ENCODE measurements at regions not wholly inside any gene's neighbourhood (a gene's known extent, or its start where the extent isn't known, plus 50 kb on each side); places are given as distances from the start of the nearest gene placed in this dataset.

DNA sequence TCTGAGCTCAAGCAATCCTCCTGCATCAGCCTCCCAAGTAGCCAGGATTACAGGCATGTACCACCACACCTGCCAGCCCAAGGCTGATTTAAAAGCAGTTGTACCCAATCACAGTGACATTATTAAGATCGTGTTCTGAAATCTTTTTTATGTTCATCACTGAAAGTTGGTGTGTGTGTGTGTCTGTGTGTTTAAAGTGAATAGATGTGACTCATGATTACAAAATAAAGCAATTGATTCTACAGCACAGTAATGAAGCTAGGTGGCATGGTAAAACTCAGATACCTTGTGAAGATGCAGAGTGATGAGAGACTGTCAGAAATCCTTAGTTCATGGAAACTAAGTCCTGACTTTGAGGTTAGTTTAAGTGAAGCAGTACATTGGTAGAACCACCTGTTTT lies 74.2 kb upstream of the ATP2B1 start:
- Histone ChIP-seq H3K27me3 (no peaks in the 10 kb centered on the region), H3K4me3 (no peak overlapping the region), H3K4me1 (peaks cover 0 to 24% (median 0%) of the 10 kb centered on the region in 10 experiments; a peak in 7 of 20 replicates), H4K20me1 (no peaks in the 10 kb centered on the region), H3K36me3 (peaks cover 0 to 13% (median 0%) of the 10 kb centered on the region in 11 experiments; a peak in 3 of 22 replicates), H3K9ac (peak overlapping the region in 1 of 11 experiments; percentile 11; a peak in 1 of 22 replicates), H3K4me2 (peak overlapping the region in 2 of 11 experiments; percentile 44 to 59; a peak in 3 of 22 replicates), H3K9me3 (replicated peaks in 1 of 11) (peaks cover 28 to 43% (median 35%) of the 10 kb centered on the region in 11 experiments), H3K27ac (peak overlapping the region in 1 of 11 experiments; percentile 28; a peak in 1 of 22 replicates)
- no peak for TF ChIP-seq Cebpa-rat (IDR thresholded peaks at IDR 0.05)

GRCh38 chr12:89781946-89782550 lies 73.4 kb upstream of the ATP2B1 start:
- Histone ChIP-seq H3K9ac (no peak overlapping the region), H3K36me3 (peaks cover 0 to 13% (median 0%) of the 10 kb centered on the region in 11 experiments; a peak in 3 of 22 replicates), H3K4me3 (no peak overlapping the region), H3K9me3 (replicated peaks in 1 of 11) (peaks cover 21 to 43% (median 27%) of the 10 kb centered on the region in 11 experiments), H3K27me3 (no peaks in the 10 kb centered on the region), H3K4me1 (peaks cover 0 to 21% (median 0%) of the 10 kb centered on the region in 10 experiments; a peak in 7 of 20 replicates), H4K20me1 (no peaks in the 10 kb centered on the region), H3K27ac (no peak overlapping the region), H3K4me2 (no peak overlapping the region)
- TF ChIP-seq Cebpa-rat (IDR thresholded peaks at IDR 0.05), result no peak

- Histone ChIP-seq H4K20me1 (no peaks in the 10 kb centered on the region), H3K9me3 (replicated peaks in 1 of 11) (peaks cover 12 to 34% (median 19%) of the 10 kb centered on the region in 11 experiments), H3K9ac (no peak overlapping the region), H3K4me3 (no peak overlapping the region), H3K36me3 (peaks cover 0 to 6% (median 0%) of the 10 kb centered on the region in 11 experiments; a peak in 2 of 22 replicates), H3K27me3 (no peaks in the 10 kb centered on the region), H3K4me2 (peak overlapping the region in 1 of 11 experiments; percentile 8; a peak in 1 of 22 replicates), H3K4me1 (peaks cover 0 to 21% (median 0%) of the 10 kb centered on the region in 10 experiments; a peak in 7 of 20 replicates), H3K27ac (no peak overlapping the region)
- TF ChIP-seq Cebpa-rat (IDR thresholded peaks at IDR 0.05), result no peak
Measured at GRCh38 chr12:89781156-89781555, 72.5 kb upstream of the ATP2B1 start.

DNA sequence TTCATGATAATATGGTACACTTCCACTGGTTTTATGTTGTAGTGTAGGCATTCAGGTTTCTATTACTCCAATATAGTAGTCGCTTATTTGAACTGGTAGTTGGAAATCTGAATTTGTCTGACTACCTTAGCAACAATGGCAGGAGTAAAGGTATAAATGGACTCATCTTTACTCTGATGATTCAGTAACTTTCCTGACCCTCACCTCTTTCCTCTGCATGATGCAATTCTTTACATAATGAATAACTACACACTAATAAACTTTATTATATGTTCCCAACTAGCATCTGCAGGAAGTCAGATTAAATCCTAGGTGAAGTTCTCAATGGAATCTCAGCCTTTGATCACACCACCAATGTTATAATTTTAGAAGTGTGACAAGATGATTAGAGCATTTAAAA lies 70.5 kb upstream of the ATP2B1 start:
- Histone ChIP-seq H3K4me2 (no peak overlapping the region), H3K9ac (no peak overlapping the region), H3K9me3 (replicated peaks in 1 of 11) (peaks cover 0 to 13% (median under 1%) of the 10 kb centered on the region in 11 experiments; a peak in 8 of 22 replicates), H3K4me1 (peaks cover 0 to 21% (median 0%) of the 10 kb centered on the region in 10 experiments; a peak in 7 of 20 replicates), H3K4me3 (no peak overlapping the region), H3K36me3 (no peaks in the 10 kb centered on the region), H3K27me3 (no peaks in the 10 kb centered on the region), H3K27ac (no peak overlapping the region), H4K20me1 (no peaks in the 10 kb centered on the region)
- no peak for TF ChIP-seq Cebpa-rat (IDR thresholded peaks at IDR 0.05)

DNA sequence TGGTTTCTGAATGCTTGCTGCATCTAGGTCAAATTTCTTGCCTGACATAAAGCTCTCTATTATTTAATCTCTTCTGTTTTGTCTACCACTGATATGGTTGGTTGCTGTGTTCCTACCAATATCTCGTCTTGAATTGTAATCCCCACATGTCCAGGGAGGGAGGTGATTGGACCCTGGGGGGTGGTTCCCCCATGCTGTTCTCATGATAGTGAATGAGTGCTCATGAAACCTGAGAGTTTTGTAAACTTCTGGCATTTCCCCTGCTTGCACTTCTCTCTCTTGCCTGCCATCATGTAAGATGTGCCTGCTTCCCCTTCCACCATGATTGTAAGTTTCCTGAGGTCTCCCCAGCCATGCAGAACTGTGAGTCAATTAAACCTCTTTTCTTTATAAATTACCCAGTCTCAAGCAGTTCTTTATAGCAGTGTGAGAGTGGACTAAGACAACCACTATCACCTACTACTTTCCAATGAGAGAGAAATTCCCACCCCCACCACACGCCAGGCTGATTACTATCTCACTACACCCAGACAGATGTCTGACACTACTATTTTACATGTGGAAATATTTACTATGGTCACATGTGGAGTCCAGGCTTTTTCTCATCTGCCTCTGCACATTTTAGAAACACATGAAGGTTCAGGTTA lies 69.2 kb upstream of the ATP2B1 start:
- peaks cover 0 to 22% (median 0%) of the 10 kb centered on the region in 11 experiments; a peak in 9 of 22 replicates for H3K9me3 ChIP-seq (replicated peaks in 1 of 11)
- H3K4me3 ChIP-seq, result no peak overlapping the region
- no peak overlapping the region for H3K27ac ChIP-seq
- H3K9ac ChIP-seq, result no peak overlapping the region
- H3K27me3 ChIP-seq, result no peaks in the 10 kb centered on the region
- no peaks in the 10 kb centered on the region for H3K36me3 ChIP-seq
- H3K4me2 ChIP-seq, result no peak overlapping the region
- TF ChIP-seq Cebpa-rat (IDR thresholded peaks at IDR 0.05), result no peak
- H3K4me1 ChIP-seq, result peaks cover 0 to 9% (median 0%) of the 10 kb centered on the region in 10 experiments; a peak in 4 of 20 replicates
- H4K20me1 ChIP-seq, result no peaks in the 10 kb centered on the region

DNA sequence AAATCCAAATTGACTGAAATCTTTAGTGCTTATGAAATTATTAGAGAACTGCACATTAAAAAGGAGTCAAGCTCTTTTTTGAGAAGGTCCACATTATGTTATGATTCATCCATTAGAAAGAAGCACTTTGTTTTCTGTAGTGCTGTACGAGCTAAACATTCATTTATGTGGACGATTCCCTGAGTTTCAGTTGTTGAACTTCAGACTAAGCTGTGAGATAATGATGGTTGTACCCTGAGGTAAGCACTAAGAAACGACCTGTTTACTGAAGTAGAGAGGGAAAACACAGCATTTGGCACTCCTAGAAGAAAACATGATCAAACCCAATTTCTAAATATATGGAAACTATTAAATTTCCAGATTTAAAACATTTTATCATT lies 67.3 kb upstream of the ATP2B1 start:
- H3K4me1 ChIP-seq, result peaks cover 0 to 2% (median 0%) of the 10 kb centered on the region in 10 experiments; a peak in 1 of 20 replicates
- no peaks in the 10 kb centered on the region for H3K27me3 ChIP-seq
- H4K20me1 ChIP-seq, result no peaks in the 10 kb centered on the region
- no peak overlapping the region for H3K4me2 ChIP-seq
- peaks cover 0 to 39% (median 0%) of the 10 kb centered on the region in 11 experiments; a peak in 9 of 22 replicates for H3K9me3 ChIP-seq (replicated peaks in 1 of 11)
- H3K27ac ChIP-seq, result no peak overlapping the region
- no peak overlapping the region for H3K4me3 ChIP-seq
- no peak overlapping the region for H3K9ac ChIP-seq
- no peaks in the 10 kb centered on the region for H3K36me3 ChIP-seq
- TF ChIP-seq Cebpa-rat (IDR thresholded peaks at IDR 0.05), result no peak

DNA sequence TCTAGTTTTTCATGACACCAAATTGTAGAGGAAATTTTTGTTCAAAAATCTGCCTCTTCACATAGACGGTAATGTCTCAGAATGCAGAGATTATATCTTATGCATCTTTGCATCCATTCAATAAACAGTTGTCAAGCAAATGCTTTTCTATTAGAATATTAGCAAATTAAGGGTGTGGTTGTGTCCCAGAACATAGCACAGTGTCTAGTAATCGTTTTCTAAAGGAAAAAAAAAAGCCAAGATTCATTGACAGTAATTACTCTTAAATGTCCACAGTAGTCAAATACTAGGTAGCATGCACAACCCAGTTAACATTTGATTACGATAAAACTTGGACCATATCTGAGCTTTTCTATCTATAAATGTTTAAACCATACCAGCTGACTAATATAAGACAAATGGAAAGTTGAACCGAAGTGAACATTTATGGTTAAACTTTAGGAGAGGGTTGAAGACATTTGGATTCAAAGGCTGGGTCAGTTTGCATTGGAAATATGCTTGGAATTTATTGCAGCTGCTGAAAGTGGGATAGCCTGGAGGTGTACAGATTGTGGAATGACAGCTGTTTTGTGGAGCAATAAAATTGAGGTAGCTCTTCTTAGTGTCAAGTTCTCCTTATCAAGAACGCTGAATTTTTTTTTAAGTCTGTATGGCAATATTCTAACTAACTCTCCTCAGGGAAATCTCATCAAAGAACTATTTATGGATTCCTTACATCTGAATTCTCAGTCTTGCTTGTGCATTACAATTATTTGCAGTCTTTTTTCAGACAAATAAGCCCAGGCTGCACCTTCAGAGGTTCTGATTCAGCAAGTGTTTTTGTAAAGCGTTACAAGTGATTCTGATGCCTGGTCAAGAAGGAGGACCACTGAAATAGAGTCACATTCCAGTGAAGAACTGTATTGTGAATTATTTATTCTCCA lies 66.7 kb upstream of the ATP2B1 start:
- H3K4me1 ChIP-seq, result peaks cover 0 to 3% (median 0%) of the 10 kb centered on the region in 10 experiments; a peak in 1 of 20 replicates
- H3K4me3 ChIP-seq, result no peak overlapping the region
- no peak for TF ChIP-seq Cebpa-rat (IDR thresholded peaks at IDR 0.05)
- H3K27me3 ChIP-seq, result no peaks in the 10 kb centered on the region
- H3K4me2 ChIP-seq, result no peak overlapping the region
- no peak overlapping the region for H3K27ac ChIP-seq
- no peaks in the 10 kb centered on the region for H3K36me3 ChIP-seq
- H3K9ac ChIP-seq, result no peak overlapping the region
- H4K20me1 ChIP-seq, result no peaks in the 10 kb centered on the region
- H3K9me3 ChIP-seq (replicated peaks in 1 of 11), result peaks cover 0 to 39% (median 0%) of the 10 kb centered on the region in 11 experiments; a peak in 9 of 22 replicates

- Histone ChIP-seq H3K27me3 (no peaks in the 10 kb centered on the region), H4K20me1 (no peaks in the 10 kb centered on the region), H3K4me2 (no peak overlapping the region), H3K4me3 (no peak overlapping the region), H3K9ac (no peak overlapping the region), H3K9me3 (replicated peaks in 1 of 11) (peaks cover 0 to 39% (median 0%) of the 10 kb centered on the region in 11 experiments; a peak in 9 of 22 replicates), H3K27ac (no peak overlapping the region), H3K4me1 (peaks cover 0 to 9% (median under 1%) of the 10 kb centered on the region in 10 experiments; a peak in 6 of 20 replicates), H3K36me3 (no peaks in the 10 kb centered on the region)
- TF ChIP-seq Cebpa-rat (IDR thresholded peaks at IDR 0.05), result no peak
Measured at GRCh38 chr12:89774645-89775044, 66.0 kb upstream of the ATP2B1 start.

Measured in BLaER1 treated with 17β-estradiol and CSF1 and Interleukin-3, amounts not matched to agents 10 nM and 100 nM (cell line).